WTC11 (cell line): ENCODE measurements at regions not wholly inside any gene's neighbourhood (a gene's known extent, or its start where the extent isn't known, plus 50 kb on each side); places are given as distances from the start of the nearest gene placed in this dataset.

ENCODE experiments used
- ATAC-seq: fragments of 200-7000 bp; cut with Tn5 transposase; 2 replicates; pipeline ENCODE4 v1.10.0; 2021; ENCODE audit warnings: mild to moderate bottlenecking, moderate library complexity
- CTCF ChIA-PET: fragments of 300-600 bp; sonication (Branson Sonifier 250); formaldehyde crosslinking; loops from one replicate; lab custom pipeline; 2021; ENCODE audit warnings: antibody characterized with exemption; lab: Charles Lee
- POLR2A ChIA-PET: fragments of 350-600 bp; sonication (Branson Sonifier 250); formaldehyde crosslinking; loops from one replicate; lab custom pipeline; 2021; ENCODE audit warnings: antibody characterized with exemption; lab: Charles Lee
- DNase-seq: peaks from one replicate; pipeline ENCODE4 v3.0.0; 2021; ENCODE audit warnings: low spot score
- H3K27ac Mint-ChIP-seq: 2 replicates; pipeline ENCODE4 v1.8.0; 2021; ENCODE audit warnings: mixed read lengths
- H3K27me3 Mint-ChIP-seq: 2 replicates; pipeline ENCODE4 v1.8.0; 2021; ENCODE audit warnings: low read depth, mild to moderate bottlenecking, moderate library complexity, mixed read lengths
- H3K36me3 Mint-ChIP-seq: 2 replicates; pipeline ENCODE4 v1.8.0; 2021; ENCODE audit warnings: mixed read lengths
- H3K4me1 Mint-ChIP-seq: 2 replicates; pipeline ENCODE4 v1.8.0; 2022; ENCODE audit warnings: mixed read lengths
- H3K4me3 Mint-ChIP-seq: 2 replicates; pipeline ENCODE4 v1.8.0; 2021; ENCODE audit warnings: mild to moderate bottlenecking, moderate library complexity, mixed read lengths
- H3K9me3 Mint-ChIP-seq: 2 replicates; pipeline ENCODE4 v1.8.0; 2021; ENCODE audit warnings: mixed read lengths
- AFF4 ChIP-seq: sonication (generic); formaldehyde crosslinking; IDR thresholded peaks from 2 replicates; pipeline ENCODE4 v1.8.1; 2023; ENCODE audit warnings: mild to moderate bottlenecking, missing genetic modification reagents, borderline replicate concordance
- CDX4 ChIP-seq: fragments of 250-450 bp; sonication (Bioruptor Pico); IDR thresholded peaks from 2 replicates; pipeline ENCODE4 v1.9.0; 2021; ENCODE audit warnings: moderate library complexity, mild to moderate bottlenecking, inconsistent platforms, borderline replicate concordance
- CTCF ChIP-seq: fragments of 200-600 bp; IDR thresholded peaks from 2 replicates; pipeline ENCODE4 v1.8.0; 2022; ENCODE audit warnings: antibody characterized with exemption
- ETV6 ChIP-seq: sonication (generic); formaldehyde crosslinking; IDR thresholded peaks from 2 replicates; pipeline ENCODE4 v1.8.1; 2022; ENCODE audit warnings: mild to moderate bottlenecking, missing genetic modification reagents
- HMGA2 ChIP-seq: fragments of 250-450 bp; sonication (Bioruptor Pico); IDR thresholded peaks from 2 replicates; pipeline ENCODE4 v1.4.0; 2021; ENCODE audit warnings: mild to moderate bottlenecking, moderate library complexity
- KAT7 ChIP-seq: sonication (generic); formaldehyde crosslinking; IDR thresholded peaks from 2 replicates; pipeline ENCODE4 v1.8.1; 2023; ENCODE audit warnings: missing genetic modification reagents, mild to moderate bottlenecking, borderline replicate concordance
- MYBL2 ChIP-seq: sonication (generic); formaldehyde crosslinking; IDR thresholded peaks from 2 replicates; pipeline ENCODE4 v1.8.1; 2023; ENCODE audit warnings: mild to moderate bottlenecking, moderate library complexity, missing genetic modification reagents
- NFATC4 ChIP-seq: fragments of 250-450 bp; sonication (Bioruptor Pico); IDR thresholded peaks from 2 replicates; pipeline ENCODE4 v1.9.0; 2021; ENCODE audit warnings: mild to moderate bottlenecking
- NFE2L1 ChIP-seq: sonication (generic); formaldehyde crosslinking; IDR thresholded peaks from 2 replicates; pipeline ENCODE4 v1.8.1; 2023; ENCODE audit warnings: missing genetic modification reagents
- NR1H2 ChIP-seq: sonication (generic); formaldehyde crosslinking; IDR thresholded peaks from 2 replicates; pipeline ENCODE4 v1.9.0; 2021; ENCODE audit warnings: mild to moderate bottlenecking, moderate library complexity, missing genetic modification reagents
- NR3C1 ChIP-seq: sonication (generic); formaldehyde crosslinking; conservative IDR thresholded peaks from 2 replicates; pipeline ENCODE4 v1.8.1; 2023; ENCODE audit warnings: low read depth, mild to moderate bottlenecking, missing genetic modification reagents
- ZNF121 ChIP-seq: sonication (generic); formaldehyde crosslinking; IDR thresholded peaks from 2 replicates; pipeline ENCODE4 v1.8.0; 2023; ENCODE audit warnings: missing genetic modification reagents
- ZNF423 ChIP-seq: fragments of 250-450 bp; sonication (Bioruptor Pico); IDR thresholded peaks from 2 replicates; pipeline ENCODE4 v2.1.2; 2022; ENCODE audit warnings: mild to moderate bottlenecking, moderate library complexity
- ZNF425 ChIP-seq: fragments of 250-450 bp; sonication (Bioruptor Pico); conservative IDR thresholded peaks from 2 replicates; pipeline ENCODE4 v1.9.0; 2021; ENCODE audit warnings: mild to moderate bottlenecking
- TF ChIP-seq, protein P1 (sequence below): sonication (generic); formaldehyde crosslinking; IDR thresholded peaks from 2 replicates; pipeline ENCODE4 v1.8.0; 2022; ENCODE audit warnings: missing genetic modification reagents

DNA sequence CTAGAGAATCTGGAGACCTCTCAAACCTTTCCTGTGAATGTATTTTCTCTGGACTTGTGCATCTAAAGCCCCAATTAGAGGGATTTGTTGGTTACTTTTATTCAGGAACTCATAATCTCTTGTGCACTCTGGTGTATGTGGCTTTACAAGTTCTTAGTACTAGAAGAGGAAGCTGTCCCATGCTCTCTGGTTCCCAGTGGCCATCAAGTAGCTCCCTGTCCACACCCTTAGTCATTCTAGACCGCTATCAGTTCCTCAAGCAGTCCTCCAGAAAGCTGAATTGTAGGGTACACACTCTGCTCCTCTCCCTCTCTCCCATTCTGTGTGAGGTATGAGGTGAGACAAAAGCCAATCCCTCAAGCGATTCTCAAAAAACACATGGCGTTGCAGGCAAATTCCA, 470.3 kb downstream of the PTPRC start (continued):
- TF ChIP-seq, protein P1, sequence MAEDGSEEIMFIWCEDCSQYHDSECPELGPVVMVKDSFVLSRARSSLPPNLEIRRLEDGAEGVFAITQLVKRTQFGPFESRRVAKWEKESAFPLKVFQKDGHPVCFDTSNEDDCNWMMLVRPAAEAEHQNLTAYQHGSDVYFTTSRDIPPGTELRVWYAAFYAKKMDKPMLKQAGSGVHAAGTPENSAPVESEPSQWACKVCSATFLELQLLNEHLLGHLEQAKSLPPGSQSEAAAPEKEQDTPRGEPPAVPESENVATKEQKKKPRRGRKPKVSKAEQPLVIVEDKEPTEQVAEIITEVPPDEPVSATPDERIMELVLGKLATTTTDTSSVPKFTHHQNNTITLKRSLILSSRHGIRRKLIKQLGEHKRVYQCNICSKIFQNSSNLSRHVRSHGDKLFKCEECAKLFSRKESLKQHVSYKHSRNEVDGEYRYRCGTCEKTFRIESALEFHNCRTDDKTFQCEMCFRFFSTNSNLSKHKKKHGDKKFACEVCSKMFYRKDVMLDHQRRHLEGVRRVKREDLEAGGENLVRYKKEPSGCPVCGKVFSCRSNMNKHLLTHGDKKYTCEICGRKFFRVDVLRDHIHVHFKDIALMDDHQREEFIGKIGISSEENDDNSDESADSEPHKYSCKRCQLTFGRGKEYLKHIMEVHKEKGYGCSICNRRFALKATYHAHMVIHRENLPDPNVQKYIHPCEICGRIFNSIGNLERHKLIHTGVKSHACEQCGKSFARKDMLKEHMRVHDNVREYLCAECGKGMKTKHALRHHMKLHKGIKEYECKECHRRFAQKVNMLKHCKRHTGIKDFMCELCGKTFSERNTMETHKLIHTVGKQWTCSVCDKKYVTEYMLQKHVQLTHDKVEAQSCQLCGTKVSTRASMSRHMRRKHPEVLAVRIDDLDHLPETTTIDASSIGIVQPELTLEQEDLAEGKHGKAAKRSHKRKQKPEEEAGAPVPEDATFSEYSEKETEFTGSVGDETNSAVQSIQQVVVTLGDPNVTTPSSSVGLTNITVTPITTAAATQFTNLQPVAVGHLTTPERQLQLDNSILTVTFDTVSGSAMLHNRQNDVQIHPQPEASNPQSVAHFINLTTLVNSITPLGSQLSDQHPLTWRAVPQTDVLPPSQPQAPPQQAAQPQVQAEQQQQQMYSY, result no peak

GRCh38 chr1:199112365-199112764, 473.5 kb downstream of the PTPRC start:
- peaks cover 16% of the 10 kb centered on the region for H3K4me1 Mint-ChIP-seq
- TF ChIP-seq HMGA2 (CRISPR knock-in tag), result peak; percentile 93
- no peak for TF ChIP-seq CDX4
- no peak for ATAC-seq
- no peak for DNase-seq
- peaks cover 13% of the 10 kb centered on the region for H3K9me3 Mint-ChIP-seq
- POLR2A ChIA-PET, result no interaction called here
- H3K27ac Mint-ChIP-seq, result no peak overlapping the region
- no peak overlapping the region for H3K4me3 Mint-ChIP-seq
- CTCF ChIA-PET, result interaction anchor here (0.8 to 1.7 kb wide), 9 partner anchors 31 to 411 kb away, joined by 3 to 7 read pairs (median 4); no protein-coding TSS in a partner anchor
- H3K36me3 Mint-ChIP-seq, result peaks cover 2% of the 10 kb centered on the region; the same call in 1 of the 2 replicates
- no peaks in the 10 kb centered on the region for H3K27me3 Mint-ChIP-seq

GRCh38 chr1:199113265-199113869, 474.5 kb downstream of the PTPRC start:
- peak; percentile 79 for ATAC-seq
- Mint-ChIP-seq H3K4me1 (peaks cover 25% of the 10 kb centered on the region), H3K27me3 (no peaks in the 10 kb centered on the region), H3K36me3 (peaks cover 2% of the 10 kb centered on the region; the same call in 1 of the 2 replicates), H3K27ac (no peak overlapping the region), H3K9me3 (peaks cover 13% of the 10 kb centered on the region), H3K4me3 (no peak overlapping the region)
- DNase-seq, result peak; percentile 70
- ChIA-PET CTCF (interaction anchor here (0.6 to 1.7 kb wide), 23 partner anchors 9 to 412 kb away, joined by 3 to 9 read pairs (median 4); no protein-coding TSS in a partner anchor), POLR2A (no interaction called here)
- TF ChIP-seq ETV6 (no peak), NFATC4 (CRISPR knock-in tag) (no peak), KAT7 (CRISPR knock-in tag) (no peak), CTCF (peak; percentile 56), ZNF121 (CRISPR knock-in tag) (no peak), NFE2L1 (CRISPR knock-in tag) (no peak)

DNA sequence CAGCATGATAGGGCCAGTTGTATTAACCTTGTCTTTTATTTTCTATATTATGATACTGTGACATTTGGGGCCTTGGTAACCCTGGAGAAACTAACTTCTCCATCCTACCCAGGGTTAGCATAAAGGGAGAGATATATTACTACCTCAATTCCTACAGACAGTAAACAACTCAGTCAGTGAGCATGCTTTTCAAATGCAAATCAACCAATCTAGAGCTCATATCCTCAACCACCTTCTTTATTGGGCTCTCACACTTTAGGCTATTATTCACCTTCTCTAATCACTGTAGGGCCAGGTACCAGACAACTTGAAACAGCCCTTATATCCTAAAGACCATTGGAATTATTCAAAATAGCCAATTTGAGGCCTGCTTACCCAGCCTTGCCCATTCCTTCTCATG, 477.6 kb downstream of the PTPRC start:
- CTCF ChIA-PET, result interaction anchor here (0.6 to 1.0 kb wide), 3 partner anchors 306 to 333 kb away, joined by 3 read pairs; no protein-coding TSS in a partner anchor
- ATAC-seq, result peak; percentile 92

More for the DNA sequence above, 477.6 kb downstream of the PTPRC start:
- POLR2A ChIA-PET, result no interaction called here
- Mint-ChIP-seq H3K27me3 (no peaks in the 10 kb centered on the region), H3K4me1 (peaks cover 25% of the 10 kb centered on the region), H3K36me3 (peaks cover 2% of the 10 kb centered on the region; the same call in 1 of the 2 replicates), H3K4me3 (no peak overlapping the region), H3K9me3 (peaks cover 8% of the 10 kb centered on the region), H3K27ac (no peak overlapping the region)
- TF ChIP-seq ZNF423 (no peak), MYBL2 (CRISPR knock-in tag) (no peak), NR3C1 (CRISPR knock-in tag) (no peak), ZNF425 (CRISPR knock-in tag) (no peak), NR1H2 (no peak), AFF4 (CRISPR knock-in tag) (no peak)
- DNase-seq, result no peak
